Right cardiac atrium (tissue), 5 donors: ENCODE measurements at regions not wholly inside any gene's neighbourhood (a gene's known extent, or its start where the extent isn't known, plus 50 kb on each side); places are given as distances from the start of the nearest gene placed in this dataset.
"Not testable (repeated sequence)": the region's sequence is repeated elsewhere in the genome, so short reads cannot be mapped to it uniquely, and the experiment has no call there.

Experiments
- ATAC-seq, 2 donors: fragments of 200-7000 bp; cut with Tn5 transposase; one replicate each; pipeline versions ENCODE4 v1.8.0 to v1.9.1; 2020; ENCODE audit warnings: moderate library complexity in 2 of 2, mild to moderate bottlenecking in 1 of 2
- DNase-seq, 3 donors: peaks; one replicate each; pipeline ENCODE4 v3.0.0-alpha.2; 2020
- H3K27ac ChIP-seq: one replicate; pipeline ENCODE4 v1.5.1; 2013; ENCODE audit warnings: mild to moderate bottlenecking, low read length, control low read depth, moderate library complexity
- H3K27me3 ChIP-seq: one replicate; pipeline ENCODE4 v1.6.1; 2013; ENCODE audit not compliant: control insufficient read depth, insufficient read depth
- H3K4me1 ChIP-seq: one replicate; pipeline ENCODE4 v1.6.1; 2013; ENCODE audit warnings: low read length; ENCODE audit not compliant: control insufficient read depth, insufficient read depth
- H3K4me3 ChIP-seq: one replicate; pipeline ENCODE4 v1.5.1; 2013; ENCODE audit warnings: low read length, control low read depth
- H3K9me3 ChIP-seq: one replicate; pipeline ENCODE4 v1.6.1; 2013; ENCODE audit warnings: low read length; ENCODE audit not compliant: control insufficient read depth
- WGBS: extraction: QIAGEN DNeasy Blood & Tissue Kit; methylation state at CpG from one replicate; pipeline ENCODE4 v1.1.7; 2013; 5-methylcytosine and 5-hydroxymethylcytosine counted together
- intact Hi-C, 4 donors: fragments of 100-400 bp; cut with DNase I; formaldehyde crosslinking; loops; one replicate each; pipeline versions ENCODE4 v1.11.0 to v1.14.0; 2022 to 2023
- donor health status: healthy with polysubstance abuse.
- donor health status: DM: no; HTN: yes; CAD: no.
- donor health status: DM: no; HTN: no; CAD: no.
- donor health status: DM: no; HTN: yes; CAD: no; lungs with severe emphysema.
- donor health status: DM: yes; HTN: yes; CAD: no.

DNA sequence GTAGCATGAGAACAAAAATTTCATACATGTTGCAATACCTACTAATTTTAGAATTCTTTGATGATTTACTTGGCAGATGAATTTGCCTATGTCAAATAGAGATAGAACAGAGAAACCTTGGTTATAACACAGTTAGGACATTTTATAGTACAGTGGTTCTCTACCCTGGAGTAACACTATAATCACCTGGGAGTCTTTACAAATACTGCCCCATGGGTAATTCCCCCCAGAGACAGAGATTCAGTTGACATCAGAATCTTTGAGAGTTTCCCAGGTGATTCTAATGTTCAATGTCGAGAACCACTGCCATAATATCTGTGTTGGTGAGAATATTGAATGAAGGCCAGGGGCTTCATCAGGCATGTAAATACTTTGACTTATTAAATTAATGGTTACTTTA, 401.3 kb upstream of the NDST4 start:
- Histone ChIP-seq H3K27ac (no peak overlapping the region), H3K4me1 (no peaks in the 10 kb centered on the region), H3K9me3 (no peaks in the 10 kb centered on the region), H3K27me3 (no peaks in the 10 kb centered on the region), H3K4me3 (no peak overlapping the region)
- no peak for DNase-seq
- WGBS, result 68% methylated on average over 1 of the region's 1 CpG
- intact Hi-C loops, result no loop called here
- no peak for ATAC-seq

DNA sequence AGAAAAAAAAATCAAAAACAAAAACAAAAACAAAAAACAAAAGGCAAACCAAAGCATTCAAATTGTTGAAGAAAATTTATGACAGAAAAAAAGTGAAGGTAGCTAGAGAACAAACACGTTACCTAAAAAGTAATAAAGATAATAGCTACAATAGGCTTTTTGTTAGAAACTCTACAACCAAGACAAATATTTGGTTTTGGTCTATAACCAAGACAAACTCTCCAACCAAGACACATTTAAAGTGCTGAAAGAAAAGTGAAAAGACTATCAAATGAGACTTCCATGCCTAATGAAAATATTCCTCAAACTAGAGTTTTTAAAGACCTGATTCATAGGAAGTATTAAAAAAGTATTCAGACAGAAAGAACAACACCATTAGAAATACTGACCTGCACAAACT, 391.9 kb upstream of the NDST4 start:
- intact Hi-C loops, result no loop called here
- Histone ChIP-seq H3K4me1 (no peaks in the 10 kb centered on the region), H3K9me3 (no peaks in the 10 kb centered on the region), H3K4me3 (no peak overlapping the region), H3K27ac (no peak overlapping the region), H3K27me3 (no peaks in the 10 kb centered on the region)
- DNase-seq, result no peak
- WGBS, result 46% methylated on average over 1 of the region's 1 CpG
- ATAC-seq, result no peak

DNA sequence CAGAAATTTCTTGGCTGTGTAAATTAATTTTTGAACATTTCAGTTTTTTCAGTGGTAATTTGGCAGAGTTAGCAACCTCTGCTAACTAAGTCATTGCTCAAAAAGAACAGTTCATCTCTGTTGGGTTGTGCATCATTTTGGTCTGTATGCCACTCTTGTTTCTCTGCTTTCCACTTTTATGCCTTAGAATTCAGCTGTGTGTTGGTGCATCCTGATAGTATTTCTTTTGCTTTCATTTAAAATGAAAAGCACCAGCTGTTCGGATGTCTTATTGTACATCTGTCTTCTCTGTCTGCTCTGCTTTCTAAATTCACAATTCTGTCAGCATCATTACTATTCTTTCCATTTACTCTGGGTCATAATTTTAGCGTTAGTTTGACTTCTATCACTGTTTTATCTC, 388.2 kb upstream of the NDST4 start:
- Histone ChIP-seq H3K9me3 (no peaks in the 10 kb centered on the region), H3K4me3 (no peak overlapping the region), H3K27ac (no peak overlapping the region), H3K4me1 (no peaks in the 10 kb centered on the region), H3K27me3 (no peaks in the 10 kb centered on the region)
- DNase-seq (no peak), ATAC-seq (no peak)
- WGBS, result 30% methylated on average over 2 of the region's 2 CpGs
- intact Hi-C loops, result no loop called here

DNA sequence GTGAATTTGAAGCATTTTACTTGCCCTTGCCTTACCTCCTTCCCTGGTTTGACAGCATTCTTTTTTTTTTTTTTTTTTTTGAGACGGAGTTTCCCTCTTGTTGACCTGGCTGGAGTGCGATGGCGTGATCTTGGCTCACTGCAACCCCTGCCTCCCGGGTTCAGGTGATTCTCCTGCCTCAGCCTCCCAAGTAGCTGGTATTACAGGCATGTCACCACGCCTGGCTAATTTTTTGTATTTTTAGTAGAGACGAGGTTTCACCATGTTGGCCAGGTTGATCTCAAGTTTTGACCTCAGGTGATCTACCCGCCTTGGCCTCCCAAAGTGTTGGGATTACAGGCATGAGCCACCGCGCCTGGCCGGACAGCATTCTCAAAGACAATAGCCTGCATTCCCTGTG, 380.4 kb upstream of the NDST4 start:
- H3K27ac ChIP-seq, ATAC-seq, H3K4me1 ChIP-seq, H3K4me3 ChIP-seq, intact Hi-C loops, H3K9me3 ChIP-seq, DNase-seq, H3K27me3 ChIP-seq: not testable (repeated sequence)
- WGBS, result 89% methylated on average over 10 of the region's 10 CpGs

DNA sequence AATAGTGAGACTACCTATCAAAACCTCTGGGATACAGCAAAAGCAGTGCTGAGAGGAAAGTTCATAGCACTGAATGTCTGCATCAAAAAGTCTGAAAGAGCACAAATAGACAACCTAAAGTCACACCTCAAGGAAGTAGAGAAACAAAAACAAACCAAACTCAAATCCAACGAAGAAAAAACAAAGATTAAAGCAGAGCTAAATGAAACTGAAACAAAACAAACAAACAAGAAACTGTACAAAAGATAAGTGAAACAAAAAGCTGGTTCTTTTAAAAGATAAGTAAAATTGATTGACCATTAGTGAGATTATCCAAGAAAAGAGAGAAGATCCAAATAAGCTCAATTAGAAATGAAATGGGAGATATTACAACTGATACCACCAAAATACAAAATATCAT, 378.3 kb upstream of the NDST4 start:
- H3K27me3 ChIP-seq, result no peaks in the 10 kb centered on the region
- no peaks in the 10 kb centered on the region for H3K4me1 ChIP-seq
- H3K9me3 ChIP-seq, result no peaks in the 10 kb centered on the region
- H3K4me3 ChIP-seq, result no peak overlapping the region
- H3K27ac ChIP-seq, result no peak overlapping the region
- WGBS, result 55% methylated on average over 1 of the region's 1 CpG
- no peak for ATAC-seq
- intact Hi-C loops, result no loop called here
- DNase-seq, result no peak

DNA sequence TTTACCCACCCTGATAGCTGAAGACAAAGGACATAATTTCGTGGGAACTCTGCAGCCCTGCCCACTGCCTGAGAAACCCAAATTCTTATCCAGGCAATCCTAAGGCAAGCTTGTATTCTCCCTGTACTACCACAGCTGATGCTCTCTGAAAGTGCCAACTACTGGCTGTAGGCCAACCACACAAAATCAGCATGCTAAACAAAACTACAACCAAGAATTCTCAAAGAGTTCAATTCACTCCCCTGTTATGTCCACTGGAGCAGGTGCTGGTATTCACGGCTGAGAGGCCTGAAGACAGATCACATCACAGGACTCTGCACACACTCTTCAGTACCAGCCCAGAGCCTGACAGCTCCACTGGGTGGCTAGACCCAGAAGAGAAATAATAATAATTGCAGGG, 375.9 kb upstream of the NDST4 start:
- DNase-seq, result no peak
- Histone ChIP-seq H3K4me3 (no peak overlapping the region), H3K9me3 (no peaks in the 10 kb centered on the region), H3K4me1 (no peaks in the 10 kb centered on the region), H3K27ac (no peak overlapping the region), H3K27me3 (no peaks in the 10 kb centered on the region)
- intact Hi-C loops, result no loop called here
- WGBS, result 53% methylated on average over 2 of the region's 2 CpGs
- no peak for ATAC-seq

DNA sequence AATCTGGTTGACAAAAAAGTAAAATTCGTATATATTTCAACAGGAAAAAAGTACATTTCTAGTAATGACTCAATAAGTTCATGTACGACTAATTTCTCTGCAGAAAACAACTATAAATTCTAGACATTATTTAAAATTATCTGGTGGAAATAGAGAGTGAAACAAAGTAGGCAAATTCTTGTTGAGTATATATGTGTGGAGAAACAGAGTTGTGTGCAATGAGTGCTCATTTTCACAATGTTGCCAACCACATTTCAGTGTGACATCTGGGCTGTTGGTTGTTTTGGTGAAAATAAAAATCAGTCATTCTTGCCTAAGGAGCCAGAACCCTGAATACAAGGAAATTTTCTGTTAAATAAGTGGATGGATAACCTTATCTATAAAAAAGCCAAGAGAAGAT, 372.0 kb upstream of the NDST4 start:
- 74% methylated on average over 2 of the region's 2 CpGs for WGBS
- intact Hi-C loops, result no loop called here
- Histone ChIP-seq H3K27ac (no peak overlapping the region), H3K9me3 (no peaks in the 10 kb centered on the region), H3K27me3 (no peaks in the 10 kb centered on the region), H3K4me3 (no peak overlapping the region), H3K4me1 (no peaks in the 10 kb centered on the region)
- no peak for DNase-seq
- no peak for ATAC-seq

DNA sequence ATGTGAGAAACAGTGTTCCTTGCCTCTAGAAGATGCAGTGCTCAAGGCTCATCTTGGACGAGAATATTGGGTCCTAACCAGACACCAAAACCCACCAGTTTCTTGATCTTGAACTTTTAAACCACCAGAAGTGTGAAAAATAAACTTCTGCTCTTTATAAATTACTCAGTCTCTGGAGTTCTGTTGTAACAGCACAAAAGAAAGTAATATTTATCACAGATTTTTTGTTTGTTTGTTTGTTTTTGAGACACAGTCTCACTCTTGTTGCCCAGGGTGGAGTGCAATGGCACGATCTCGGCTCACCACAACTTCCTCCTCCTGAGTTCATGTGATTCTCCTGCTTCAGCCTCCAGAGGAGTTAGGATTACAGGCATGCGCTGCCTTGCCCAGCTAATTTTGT, 371.1 kb upstream of the NDST4 start:
- H3K27me3 ChIP-seq, result no peaks in the 10 kb centered on the region
- no peak overlapping the region for H3K27ac ChIP-seq
- no peaks in the 10 kb centered on the region for H3K9me3 ChIP-seq
- intact Hi-C loops, result no loop called here
- H3K4me3 ChIP-seq, result no peak overlapping the region
- H3K4me1 ChIP-seq, result no peaks in the 10 kb centered on the region
- ATAC-seq (no peak), DNase-seq (no peak)
- 85% methylated on average over 4 of the region's 4 CpGs for WGBS

DNA sequence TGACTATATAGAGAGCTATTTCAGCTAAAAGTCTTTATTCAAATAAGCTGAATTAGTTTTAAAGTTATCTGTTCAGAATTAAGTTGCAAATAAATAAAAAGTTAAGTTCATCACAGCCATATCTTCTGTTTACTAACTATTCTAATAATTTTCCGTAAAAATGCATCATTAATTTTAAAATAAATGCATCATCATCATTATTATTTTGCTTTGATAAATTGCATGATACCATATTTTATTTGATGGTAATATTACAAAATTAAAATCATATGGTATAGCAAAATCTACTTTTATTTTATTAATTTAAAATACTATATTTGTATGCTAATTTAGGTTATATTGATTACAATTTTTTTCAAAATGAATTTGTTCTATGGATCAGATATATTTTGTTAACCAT, 357.3 kb upstream of the NDST4 start:
- Histone ChIP-seq H3K9me3 (no peaks in the 10 kb centered on the region), H3K4me3 (no peak overlapping the region), H3K27ac (no peak overlapping the region), H3K27me3 (no peaks in the 10 kb centered on the region), H3K4me1 (no peaks in the 10 kb centered on the region)
- WGBS, result 40% methylated on average over 1 of the region's 1 CpG
- DNase-seq (no peak), ATAC-seq (no peak)
- intact Hi-C loops, result no loop called here

DNA sequence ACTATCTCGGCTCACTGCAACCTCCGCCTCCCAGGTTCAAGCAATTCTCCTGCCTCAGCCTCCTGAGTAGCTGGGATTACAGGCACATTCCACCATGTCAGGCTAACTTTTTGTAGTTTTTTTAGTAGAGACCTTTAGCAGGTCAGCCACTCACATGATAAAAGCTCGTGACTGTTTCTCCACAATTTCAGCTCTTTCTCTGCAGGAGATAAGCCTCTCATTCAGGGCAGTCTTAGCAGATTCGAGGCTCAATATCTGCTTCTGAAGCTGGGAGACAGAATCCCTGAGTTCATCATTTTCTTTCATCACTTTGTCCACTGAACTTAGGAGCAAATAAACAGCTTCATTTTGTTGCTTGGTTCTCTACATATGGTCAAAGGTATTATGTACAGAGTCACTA, 345.9 kb upstream of the NDST4 start:
- ATAC-seq, DNase-seq: not testable (repeated sequence)

DNA sequence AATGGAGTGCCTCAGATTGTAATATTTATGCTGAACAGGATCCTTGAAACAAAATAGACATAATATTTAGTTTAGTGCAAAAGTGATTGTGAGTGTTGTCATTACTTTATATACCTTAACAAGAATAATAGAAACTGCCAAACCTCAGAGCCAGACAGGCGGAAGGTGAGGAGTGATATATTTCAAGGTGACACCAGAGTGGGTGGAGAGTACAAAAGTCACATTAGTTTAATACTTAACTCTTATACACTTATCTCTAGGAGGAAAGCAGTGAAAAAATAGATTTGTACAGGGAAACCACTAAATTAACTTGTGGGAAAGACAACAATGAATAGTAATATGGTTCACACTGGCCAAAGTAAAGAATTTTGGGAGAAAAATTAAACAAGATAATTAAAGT, 342.8 kb upstream of the NDST4 start:
- Histone ChIP-seq H3K27ac (no peak overlapping the region), H3K9me3 (no peaks in the 10 kb centered on the region), H3K4me3 (no peak overlapping the region), H3K27me3 (no peaks in the 10 kb centered on the region), H3K4me1 (no peaks in the 10 kb centered on the region)
- 80% methylated on average over 1 of the region's 1 CpG for WGBS
- no peak for DNase-seq
- intact Hi-C loops, result no loop called here
- ATAC-seq, result no peak

More for the DNA sequence above, 345.9 kb upstream of the NDST4 start:
- H3K4me1 ChIP-seq, H3K4me3 ChIP-seq, H3K27ac ChIP-seq, H3K9me3 ChIP-seq, H3K27me3 ChIP-seq, intact Hi-C loops: not testable (repeated sequence)
- WGBS, result 62% methylated on average over 4 of the region's 4 CpGs

DNA sequence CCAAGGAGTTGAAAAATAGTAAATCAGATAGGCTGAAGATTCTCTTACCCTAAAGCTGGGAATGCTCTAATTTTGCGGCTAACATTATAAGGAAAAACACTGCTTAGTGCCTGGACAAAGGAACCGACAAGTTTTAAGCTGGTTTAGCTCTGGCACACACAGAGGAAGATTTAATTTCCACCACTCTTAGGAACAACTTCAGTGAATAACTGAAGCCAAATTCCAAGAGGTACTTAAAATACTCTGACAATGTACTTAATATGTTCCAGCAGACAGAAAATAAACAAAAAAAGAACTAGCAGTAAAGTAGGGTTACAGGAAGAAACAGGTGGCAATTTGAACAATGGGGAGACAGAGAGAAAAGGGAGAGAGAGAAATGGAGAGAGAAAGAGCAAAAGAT, 340.8 kb upstream of the NDST4 start:
- Histone ChIP-seq H3K4me1 (no peaks in the 10 kb centered on the region), H3K27ac (no peak overlapping the region), H3K9me3 (no peaks in the 10 kb centered on the region), H3K27me3 (no peaks in the 10 kb centered on the region), H3K4me3 (no peak overlapping the region)
- DNase-seq, result no peak
- ATAC-seq, result no peak
- WGBS, result 54% methylated on average over 2 of the region's 2 CpGs
- intact Hi-C loops, result no loop called here
